MM.1S (cell line): ENCODE measurements at regions not wholly inside any gene's neighbourhood (a gene's known extent, or its start where the extent isn't known, plus 50 kb on each side); places are given as distances from the start of the nearest gene placed in this dataset.

Experiments used
- DNase-seq: peaks from one replicate; pipeline ENCODE4 v3.0.0-alpha.2; 2015
- H2AFZ ChIP-seq: fragments of 300-600 bp; sonication (generic); 2 replicates; pipeline ENCODE4 v1.6.0; 2016; ENCODE audit warnings: antibody characterized with exemption, low read length
- H3F3A ChIP-seq: fragments of 300-600 bp; sonication (generic); 2 replicates; pipeline ENCODE4 v1.6.1; 2016; ENCODE audit warnings: mild to moderate bottlenecking, antibody characterized with exemption, low read length, moderate library complexity, mixed read lengths; ENCODE audit not compliant: insufficient read depth
- H3K27ac ChIP-seq: fragments of 300-600 bp; sonication (generic); 2 replicates; pipeline ENCODE4 v1.5.1; 2016; ENCODE audit warnings: mild to moderate bottlenecking, low read length
- H3K27me3 ChIP-seq: fragments of 300-600 bp; sonication (generic); replicated peaks from 2 replicates; pipeline ENCODE4 v1.6.0; 2016; ENCODE audit warnings: low read length; ENCODE audit not compliant: insufficient read depth
- H3K36me3 ChIP-seq: fragments of 300-600 bp; sonication (generic); replicated peaks from 2 replicates; pipeline ENCODE4 v1.6.1; 2016; ENCODE audit warnings: mild to moderate bottlenecking, low read length, mixed read lengths; ENCODE audit not compliant: insufficient read depth
- H3K4me1 ChIP-seq: fragments of 300-600 bp; sonication (generic); 2 replicates; pipeline ENCODE4 v1.6.1; 2016; ENCODE audit warnings: low read length, mixed read lengths
- H3K4me2 ChIP-seq: fragments of 300-600 bp; sonication (generic); 2 replicates; pipeline ENCODE4 v1.6.0; 2016; ENCODE audit warnings: low read depth, low read length
- H3K4me3 ChIP-seq: fragments of 300-600 bp; sonication (generic); 2 replicates; pipeline ENCODE4 v1.5.1; 2016; ENCODE audit warnings: low read length, mixed read lengths
- H3K79me2 ChIP-seq: fragments of 300-600 bp; sonication (generic); 2 replicates; pipeline ENCODE4 v1.6.1; 2016; ENCODE audit warnings: mixed run types, low read length, mixed read lengths
- H3K9ac ChIP-seq: fragments of 300-600 bp; sonication (generic); 2 replicates; pipeline ENCODE4 v1.6.1; 2016; ENCODE audit warnings: low read length, mixed read lengths
- H3K9me2 ChIP-seq: fragments of 300-600 bp; sonication (generic); replicated peaks from 2 replicates; pipeline ENCODE4 v1.6.1; 2016; ENCODE audit warnings: mild to moderate bottlenecking, low read length, mixed read lengths; ENCODE audit not compliant: insufficient read depth
- H3K9me3 ChIP-seq: fragments of 300-600 bp; sonication (generic); replicated peaks from 2 replicates; pipeline ENCODE4 v1.6.1; 2016; ENCODE audit warnings: mild to moderate bottlenecking, low read length, mixed read lengths; ENCODE audit not compliant: insufficient read depth
- H4K20me1 ChIP-seq: fragments of 300-600 bp; sonication (generic); 2 replicates; pipeline ENCODE4 v1.6.1; 2016; ENCODE audit warnings: mild to moderate bottlenecking, low read length, moderate library complexity, mixed read lengths; ENCODE audit not compliant: insufficient read depth
- EZH2 ChIP-seq: fragments of 300-600 bp; sonication (generic); optimal IDR thresholded peaks from 2 replicates; pipeline ENCODE3; 2017; ENCODE audit warnings: low read depth, mild to moderate bottlenecking, antibody characterized with exemption, low read length, mixed read lengths
- EZH2phosphoT487 ChIP-seq: fragments of 300-600 bp; sonication (generic); IDR thresholded peaks from 2 replicates; pipeline ENCODE4 v1.6.1; 2018; ENCODE audit warnings: antibody characterized with exemption, low read length
- TF ChIP-seq, protein P1 (sequence below): fragments of 300-600 bp; sonication (generic); IDR thresholded peaks from 2 replicates; pipeline ENCODE4 v1.5.1; 2016; ENCODE audit warnings: antibody characterized with exemption, low read length, mixed read lengths

DNA sequence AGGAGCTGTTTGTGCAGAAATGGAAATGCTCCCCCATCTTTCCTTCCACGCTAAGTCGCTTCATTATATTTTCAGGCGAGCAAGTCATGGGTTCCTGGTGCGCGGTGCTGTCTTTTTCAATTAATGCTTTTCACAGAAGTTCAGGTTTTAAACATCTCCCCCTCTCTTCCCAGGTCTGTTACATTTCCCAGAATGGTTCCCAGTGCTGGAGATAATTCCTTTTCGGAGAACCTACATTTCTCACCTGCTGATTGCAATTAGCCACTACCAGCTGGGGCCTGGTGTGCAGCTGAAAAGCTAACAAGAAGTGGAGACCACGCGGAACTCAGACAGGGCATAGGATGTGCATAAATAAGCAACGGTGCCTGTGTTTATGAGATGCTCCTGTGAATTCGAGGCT, 217.8 kb downstream of the MID1IP1 start:
- Histone ChIP-seq H2AFZ (no peak overlapping the region), H3K4me2 (no peak overlapping the region), H3K4me1 (no peaks in the 10 kb centered on the region), H3K79me2 (no peaks in the 10 kb centered on the region), H3K9me2 (no peaks in the 10 kb centered on the region), H3K9ac (no peak overlapping the region), H3K27me3 (no peaks in the 10 kb centered on the region), H3K4me3 (no peak overlapping the region), H3K36me3 (no peaks in the 10 kb centered on the region), H4K20me1 (no peaks in the 10 kb centered on the region), H3F3A (no peaks in the 10 kb centered on the region), H3K27ac (no peak overlapping the region), H3K9me3 (no peaks in the 10 kb centered on the region)
- DNase-seq, result no peak
- no peak for TF ChIP-seq EZH2phosphoT487

DNA sequence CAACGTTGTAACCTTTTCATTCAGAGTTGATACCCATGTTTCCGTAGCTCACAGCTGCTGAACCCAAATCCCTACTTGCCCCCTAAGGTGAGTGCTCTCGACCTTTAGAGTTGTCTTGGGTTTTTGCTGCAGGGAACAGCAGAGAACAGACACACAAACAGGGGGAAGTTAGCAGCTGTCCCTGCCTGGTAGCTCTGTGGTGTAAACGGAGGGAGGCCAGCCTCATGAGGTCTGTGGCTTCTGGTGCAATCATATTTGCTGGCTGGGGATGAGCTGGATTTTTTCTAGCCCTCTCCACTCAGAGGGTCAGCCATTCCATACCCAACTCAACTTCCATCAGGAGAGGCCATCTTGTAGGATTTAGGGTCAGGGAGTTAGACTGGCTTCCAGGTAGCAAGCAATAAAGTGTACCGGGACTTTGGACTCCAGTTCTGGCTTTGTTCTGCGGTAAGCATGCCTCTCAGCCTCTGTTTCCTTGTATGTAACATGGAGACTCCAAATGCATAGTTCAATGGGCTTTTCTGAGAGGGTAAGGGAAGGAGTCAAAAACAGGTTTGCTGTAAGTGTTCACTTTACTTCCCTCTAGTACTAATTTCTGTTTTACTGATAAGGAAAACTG, 218.9 kb downstream of the MID1IP1 start:
- Histone ChIP-seq H3K27ac (no peak overlapping the region), H3K4me2 (no peak overlapping the region), H3K36me3 (no peaks in the 10 kb centered on the region), H3K4me3 (no peak overlapping the region), H3K27me3 (no peaks in the 10 kb centered on the region), H3K9me3 (no peaks in the 10 kb centered on the region), H3F3A (no peaks in the 10 kb centered on the region), H3K4me1 (no peaks in the 10 kb centered on the region), H3K9me2 (no peaks in the 10 kb centered on the region), H3K79me2 (no peaks in the 10 kb centered on the region), H2AFZ (no peak overlapping the region), H4K20me1 (no peaks in the 10 kb centered on the region), H3K9ac (no peak overlapping the region)
- TF ChIP-seq EZH2, result no peak
- TF ChIP-seq EZH2phosphoT487, result no peak
- TF ChIP-seq, protein P1, sequence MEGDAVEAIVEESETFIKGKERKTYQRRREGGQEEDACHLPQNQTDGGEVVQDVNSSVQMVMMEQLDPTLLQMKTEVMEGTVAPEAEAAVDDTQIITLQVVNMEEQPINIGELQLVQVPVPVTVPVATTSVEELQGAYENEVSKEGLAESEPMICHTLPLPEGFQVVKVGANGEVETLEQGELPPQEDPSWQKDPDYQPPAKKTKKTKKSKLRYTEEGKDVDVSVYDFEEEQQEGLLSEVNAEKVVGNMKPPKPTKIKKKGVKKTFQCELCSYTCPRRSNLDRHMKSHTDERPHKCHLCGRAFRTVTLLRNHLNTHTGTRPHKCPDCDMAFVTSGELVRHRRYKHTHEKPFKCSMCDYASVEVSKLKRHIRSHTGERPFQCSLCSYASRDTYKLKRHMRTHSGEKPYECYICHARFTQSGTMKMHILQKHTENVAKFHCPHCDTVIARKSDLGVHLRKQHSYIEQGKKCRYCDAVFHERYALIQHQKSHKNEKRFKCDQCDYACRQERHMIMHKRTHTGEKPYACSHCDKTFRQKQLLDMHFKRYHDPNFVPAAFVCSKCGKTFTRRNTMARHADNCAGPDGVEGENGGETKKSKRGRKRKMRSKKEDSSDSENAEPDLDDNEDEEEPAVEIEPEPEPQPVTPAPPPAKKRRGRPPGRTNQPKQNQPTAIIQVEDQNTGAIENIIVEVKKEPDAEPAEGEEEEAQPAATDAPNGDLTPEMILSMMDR, result no peak
- DNase-seq, result no peak

DNA sequence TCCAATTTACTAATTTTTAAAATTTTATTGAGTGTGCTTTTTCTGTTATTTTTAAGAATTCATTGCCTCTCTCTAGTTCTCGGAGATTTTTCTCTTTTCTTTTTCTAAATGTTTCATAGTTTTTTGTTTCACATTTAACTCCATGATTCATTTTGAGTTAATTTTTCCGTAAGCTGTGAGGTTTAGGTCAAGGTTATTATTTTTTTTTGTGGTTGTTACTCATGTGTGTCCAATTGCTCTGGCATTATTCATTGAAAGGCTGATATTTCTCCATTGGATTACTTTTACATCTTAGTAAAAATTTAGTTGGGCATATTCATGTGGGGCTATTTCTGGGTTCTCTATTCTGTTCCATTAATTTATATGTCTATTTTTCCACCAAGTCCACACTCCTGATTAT, 220.8 kb downstream of the MID1IP1 start:
- Histone ChIP-seq H3K9me2 (no peaks in the 10 kb centered on the region), H3K4me2 (no peak overlapping the region), H3K79me2 (no peaks in the 10 kb centered on the region), H3K4me3 (no peak overlapping the region), H3F3A (no peaks in the 10 kb centered on the region), H3K9ac (no peak overlapping the region), H3K9me3 (no peaks in the 10 kb centered on the region), H2AFZ (no peak overlapping the region), H3K27ac (no peak overlapping the region), H3K27me3 (no peaks in the 10 kb centered on the region), H3K36me3 (no peaks in the 10 kb centered on the region), H3K4me1 (no peaks in the 10 kb centered on the region), H4K20me1 (no peaks in the 10 kb centered on the region)
- TF ChIP-seq, protein P1, result no peak
- TF ChIP-seq EZH2, result no peak
- TF ChIP-seq EZH2phosphoT487, result no peak
- no peak for DNase-seq

DNA sequence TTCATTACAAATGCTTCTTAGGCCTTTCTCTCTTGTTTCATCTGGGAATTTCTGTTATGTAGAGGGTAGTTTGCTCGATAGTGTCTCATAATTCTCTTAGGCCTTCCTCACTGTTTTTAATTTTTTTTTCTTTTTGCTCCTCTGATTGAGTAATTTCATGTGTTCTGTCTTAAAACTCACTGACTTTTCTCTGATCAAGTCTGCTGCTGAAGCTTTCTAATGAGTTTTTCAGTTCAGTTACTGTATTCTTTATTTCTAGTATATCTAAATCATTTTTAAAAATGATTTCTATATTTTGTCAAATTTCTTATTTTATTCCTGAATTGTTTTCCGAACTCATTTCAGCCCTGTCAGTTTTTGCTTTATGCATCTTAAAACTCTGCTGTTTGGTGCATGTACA, 228.0 kb downstream of the MID1IP1 start:
- no peak overlapping the region for H3K4me3 ChIP-seq
- H3K9ac ChIP-seq, result no peak overlapping the region
- TF ChIP-seq EZH2 (no peak), EZH2phosphoT487 (no peak)
- TF ChIP-seq, protein P1, result no peak
- H3K27ac ChIP-seq, result no peak overlapping the region
- H3K4me2 ChIP-seq, result no peak overlapping the region
- no peaks in the 10 kb centered on the region for H3K36me3 ChIP-seq
- DNase-seq, result no peak
- no peak overlapping the region for H2AFZ ChIP-seq
- no peaks in the 10 kb centered on the region for H4K20me1 ChIP-seq
- no peaks in the 10 kb centered on the region for H3K4me1 ChIP-seq
- no peaks in the 10 kb centered on the region for H3K27me3 ChIP-seq
- H3K9me3 ChIP-seq, result no peaks in the 10 kb centered on the region
- H3F3A ChIP-seq, result no peaks in the 10 kb centered on the region
- H3K79me2 ChIP-seq, result no peaks in the 10 kb centered on the region
- no peaks in the 10 kb centered on the region for H3K9me2 ChIP-seq
